ENCODE measurements at regions not wholly inside any gene's neighbourhood (a gene's known extent, or its start where the extent isn't known, plus 50 kb on each side); places are given as distances from the start of the nearest gene placed in this dataset.
A peak's percentile ranks its signal among the peaks of the same experiment; 100 is the strongest.
"Not testable (repeated sequence)": the region's sequence is repeated elsewhere in the genome, so short reads cannot be mapped to it uniquely, and the experiment has no call there.

GRCh38 chr6:135555550-135555949 lies 58.0 kb upstream of the AHI1 start:
- Mint-ChIP-seq H3K36me3 (no peaks in the 10 kb centered on the region), H3K9me3 (no peaks in the 10 kb centered on the region), H3K4me1 (peaks cover 15% of the 10 kb centered on the region), H3K27me3 (no peaks in the 10 kb centered on the region), H3K27ac (no peak overlapping the region), H3K4me3 (no peak overlapping the region)
- ATAC-seq = peak; percentile 81

DNA sequence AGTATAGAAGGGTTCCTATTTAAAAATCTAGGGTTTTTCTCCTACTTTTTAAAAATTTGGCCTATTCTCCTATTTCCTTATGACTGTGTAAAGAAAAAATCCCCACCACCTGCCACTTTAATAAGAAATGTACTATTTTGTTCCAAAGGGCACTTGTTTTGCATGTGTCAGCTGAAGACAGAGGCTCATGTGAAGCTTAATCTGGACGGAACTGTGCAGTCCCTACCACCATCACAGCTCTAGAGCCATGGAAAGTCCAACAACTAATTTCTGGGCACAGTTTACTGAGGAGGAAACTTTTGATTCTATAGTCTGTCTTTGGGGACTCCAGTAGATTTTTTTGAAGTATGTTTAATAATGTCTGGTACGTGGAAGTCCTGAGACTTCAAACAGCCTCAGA lies 60.0 kb upstream of the AHI1 start:
- Mint-ChIP-seq H3K27ac (no peak overlapping the region), H3K27me3 (no peaks in the 10 kb centered on the region), H3K9me3 (no peaks in the 10 kb centered on the region), H3K4me1 (peaks cover 20% of the 10 kb centered on the region), H3K36me3 (no peaks in the 10 kb centered on the region), H3K4me3 (no peak overlapping the region)
- peak; percentile 76 for ATAC-seq

DNA sequence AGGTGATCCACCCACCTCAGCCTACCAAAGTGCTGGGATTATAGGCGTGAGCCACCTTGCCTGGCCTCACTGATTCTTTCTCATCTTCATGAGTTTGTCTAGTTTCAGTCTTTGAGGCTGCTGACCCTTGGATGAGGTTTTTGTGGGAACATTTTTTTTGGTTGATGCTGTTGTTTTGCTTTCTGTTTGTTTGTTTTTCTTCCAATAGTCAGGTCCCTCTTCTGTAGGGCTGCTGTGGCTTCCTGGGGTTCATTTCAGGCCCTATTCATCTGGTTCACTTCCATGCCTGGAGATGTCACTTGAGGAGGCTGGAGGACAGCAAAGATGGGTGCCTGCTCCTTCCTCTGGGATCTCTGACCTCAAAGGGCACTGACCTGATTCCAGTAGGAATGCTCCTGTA lies 68.1 kb upstream of the AHI1 start:
- Mint-ChIP-seq H3K27me3 (peaks cover 16% of the 10 kb centered on the region), H3K4me1 (peaks cover 11% of the 10 kb centered on the region)
- H3K4me3 Mint-ChIP-seq, H3K9me3 Mint-ChIP-seq, H3K36me3 Mint-ChIP-seq, ATAC-seq, H3K27ac Mint-ChIP-seq: not testable (repeated sequence)

DNA sequence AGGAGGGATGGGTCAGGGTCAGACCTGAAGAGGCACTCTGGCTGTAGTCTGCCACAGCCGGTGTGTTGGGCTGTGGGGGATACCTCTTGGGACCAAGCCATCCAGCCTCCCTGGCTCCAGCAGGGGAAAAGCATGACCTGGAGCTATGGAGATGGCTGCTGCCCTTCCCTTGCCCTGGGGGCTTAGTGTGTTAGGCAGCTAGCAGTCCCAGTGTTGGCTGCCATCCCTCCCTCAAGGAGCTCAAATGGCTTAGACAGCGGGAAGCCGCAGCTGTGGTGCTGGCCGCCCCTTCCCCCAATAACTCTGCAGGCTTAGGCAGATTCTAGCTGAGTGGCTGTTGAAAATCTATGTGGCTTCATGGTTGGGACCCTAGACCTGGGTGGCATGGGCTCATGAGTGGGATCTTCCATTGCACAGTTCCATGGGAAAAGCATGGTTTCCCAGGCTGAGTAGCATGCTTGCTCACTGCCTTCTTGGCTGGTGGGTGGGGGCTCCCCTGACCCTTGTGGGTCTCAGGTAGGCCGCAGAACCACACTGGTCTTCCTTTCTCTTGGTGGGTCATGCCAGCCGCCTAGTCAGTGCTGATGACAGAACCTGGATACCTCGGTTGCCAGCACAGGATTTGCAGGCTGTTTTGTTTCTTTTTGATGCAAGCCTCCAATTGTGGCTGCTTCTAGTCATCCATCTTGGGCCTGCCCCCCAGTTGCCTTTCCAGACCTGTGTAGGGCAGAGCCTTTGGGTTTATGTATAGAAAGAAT lies 69.0 kb upstream of the AHI1 start:
- Mint-ChIP-seq H3K4me3 (no peak overlapping the region), H3K27me3 (peaks cover 16% of the 10 kb centered on the region), H3K36me3 (no peaks in the 10 kb centered on the region), H3K9me3 (no peaks in the 10 kb centered on the region), H3K4me1 (peaks cover 6% of the 10 kb centered on the region), H3K27ac (no peak overlapping the region)
- ATAC-seq = no peak

DNA sequence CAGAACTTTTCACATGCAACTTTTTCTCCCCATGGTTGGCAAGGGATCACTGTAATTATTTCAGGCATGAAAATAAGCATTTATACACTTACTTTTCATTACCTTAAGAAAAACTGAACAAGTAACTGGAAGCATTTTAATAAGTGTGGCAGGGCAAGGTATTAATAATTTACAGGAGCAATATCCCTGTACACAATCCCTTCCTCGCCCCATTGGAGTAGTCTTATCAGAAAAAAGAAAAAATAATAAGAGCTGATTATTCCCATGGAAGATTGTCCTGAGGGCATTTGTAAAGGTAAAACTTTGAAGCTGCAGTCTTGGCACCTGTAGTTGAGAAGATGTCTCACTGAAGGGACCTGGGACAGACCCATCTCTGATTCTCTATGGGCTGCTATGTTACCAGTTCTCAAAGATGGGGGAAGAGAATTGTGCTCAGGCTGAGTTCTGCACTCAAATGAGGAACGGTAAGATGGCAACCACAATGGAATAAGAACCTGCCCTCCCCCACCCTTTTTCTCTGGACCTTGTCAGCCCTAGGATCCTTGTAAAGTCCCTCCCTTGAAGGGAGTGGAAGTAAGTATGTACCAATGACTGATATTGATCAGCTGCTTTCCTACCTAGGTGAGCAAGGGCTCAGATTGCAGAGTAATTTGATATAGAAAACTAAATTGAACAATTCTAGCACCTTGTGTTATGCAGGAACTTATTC lies 70.0 kb upstream of the AHI1 start:
- no peak overlapping the region for H3K27ac Mint-ChIP-seq
- peaks cover 6% of the 10 kb centered on the region for H3K4me1 Mint-ChIP-seq
- H3K36me3 Mint-ChIP-seq = no peaks in the 10 kb centered on the region
- no peak for ATAC-seq
- H3K27me3 Mint-ChIP-seq = peaks cover 16% of the 10 kb centered on the region
- H3K9me3 Mint-ChIP-seq = no peaks in the 10 kb centered on the region
- H3K4me3 Mint-ChIP-seq = no peak overlapping the region

DNA sequence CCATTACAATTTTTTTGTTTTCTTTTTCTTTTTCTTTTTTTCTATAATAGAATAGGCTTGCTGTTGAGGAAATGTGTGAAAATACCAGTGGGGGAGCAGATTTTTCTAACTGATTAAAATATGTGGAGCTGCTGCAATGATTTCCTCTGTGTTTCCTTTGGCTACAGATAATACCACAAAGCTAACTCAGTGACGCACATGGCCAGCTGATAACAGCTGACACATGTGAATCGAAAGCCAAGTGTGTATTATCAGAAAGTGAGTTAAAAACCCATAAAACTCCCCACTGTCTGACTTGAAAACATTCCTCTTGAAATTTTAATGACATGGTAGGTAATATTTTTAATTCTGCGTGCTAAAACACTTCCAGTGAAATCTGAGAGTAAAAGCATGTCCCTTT lies 70.8 kb upstream of the AHI1 start:
- no peak overlapping the region for H3K27ac Mint-ChIP-seq
- peak; percentile 65 for ATAC-seq
- H3K36me3 Mint-ChIP-seq = no peaks in the 10 kb centered on the region
- no peak overlapping the region for H3K4me3 Mint-ChIP-seq
- H3K27me3 Mint-ChIP-seq = peaks cover 16% of the 10 kb centered on the region
- H3K4me1 Mint-ChIP-seq = peaks cover 6% of the 10 kb centered on the region
- no peaks in the 10 kb centered on the region for H3K9me3 Mint-ChIP-seq

DNA sequence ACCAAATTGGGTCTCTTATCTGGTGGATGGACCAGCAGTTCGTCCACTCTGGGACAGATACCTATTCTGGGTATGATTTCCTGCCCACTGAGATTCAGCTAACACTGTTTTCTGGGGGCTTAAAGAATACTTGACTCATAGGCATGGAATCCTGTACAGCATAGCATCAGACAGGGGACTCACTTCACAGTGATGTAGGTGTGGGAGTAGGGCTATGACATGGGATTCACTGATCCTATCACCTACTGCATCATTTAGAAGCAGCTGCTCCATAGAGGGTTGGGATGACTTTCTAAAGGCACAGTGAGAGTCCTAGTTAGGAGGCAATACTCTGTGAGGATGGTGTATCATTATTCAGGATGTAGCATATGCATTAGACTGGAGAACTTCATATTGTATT lies 74.5 kb upstream of the AHI1 start:
- Mint-ChIP-seq H3K4me1 (peaks cover 9% of the 10 kb centered on the region), H3K4me3 (no peak overlapping the region), H3K27ac (no peak overlapping the region), H3K27me3 (peaks cover 16% of the 10 kb centered on the region), H3K36me3 (no peaks in the 10 kb centered on the region), H3K9me3 (no peaks in the 10 kb centered on the region)
- no peak for ATAC-seq

- Mint-ChIP-seq H3K36me3 (no peaks in the 10 kb centered on the region), H3K4me1 (peaks cover 14% of the 10 kb centered on the region), H3K4me3 (no peak overlapping the region), H3K9me3 (no peaks in the 10 kb centered on the region), H3K27me3 (no peaks in the 10 kb centered on the region), H3K27ac (peak overlapping the region; percentile 75)
- no peak for ATAC-seq
Measured at GRCh38 chr6:135575629-135576028, 78.1 kb upstream of the AHI1 start.

DNA sequence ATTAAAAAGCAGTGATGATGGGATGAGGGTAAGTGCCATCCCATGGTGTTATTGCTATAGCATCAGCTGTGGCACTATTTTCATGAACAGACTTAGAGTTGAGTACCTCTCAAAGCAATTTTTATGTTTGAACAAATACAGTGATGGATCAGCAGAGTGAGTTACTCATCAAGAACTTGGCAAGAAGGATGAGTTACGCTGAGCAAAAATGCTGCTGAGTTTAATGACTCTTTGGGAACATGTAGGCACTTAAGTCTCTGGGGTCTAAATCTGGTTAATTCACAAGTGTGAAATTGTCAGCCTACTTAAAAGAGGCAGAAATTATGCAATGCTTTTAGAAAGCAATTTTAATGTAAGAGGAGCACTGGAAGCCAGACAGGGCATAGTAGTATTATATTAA lies 78.5 kb upstream of the AHI1 start:
- H3K27ac Mint-ChIP-seq = peak overlapping the region; percentile 75
- no peaks in the 10 kb centered on the region for H3K36me3 Mint-ChIP-seq

DNA sequence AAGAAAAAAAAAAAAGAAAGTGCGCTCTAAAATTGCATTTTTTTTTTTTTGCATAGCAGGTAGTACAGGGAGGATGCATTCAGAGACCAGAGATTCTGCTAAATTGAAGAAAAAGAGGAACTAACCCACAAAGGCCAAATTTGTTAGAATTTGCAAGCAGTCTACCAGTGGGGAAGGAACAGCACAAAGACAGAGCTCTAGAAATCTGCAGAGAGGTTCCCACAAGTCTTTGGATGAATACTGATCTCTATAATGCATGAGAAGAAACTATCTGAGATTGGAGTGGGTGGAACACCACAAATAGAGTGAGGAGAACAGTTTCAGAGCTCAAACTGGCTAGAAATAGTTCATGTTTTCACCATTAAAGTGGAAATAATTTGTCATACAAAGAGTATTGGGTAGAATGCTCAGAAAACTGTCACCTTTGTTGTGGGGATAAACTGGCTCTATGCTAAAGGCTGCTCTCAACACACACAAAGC lies 79.6 kb upstream of the AHI1 start:
- H3K27me3 Mint-ChIP-seq = no peaks in the 10 kb centered on the region
- H3K27ac Mint-ChIP-seq = peak overlapping the region; percentile 75
- H3K4me1 Mint-ChIP-seq = peaks cover 14% of the 10 kb centered on the region
- H3K4me3 Mint-ChIP-seq = peak overlapping the region; percentile 14
- no peaks in the 10 kb centered on the region for H3K36me3 Mint-ChIP-seq
- H3K9me3 Mint-ChIP-seq = no peaks in the 10 kb centered on the region
- peak; percentile 98 for ATAC-seq

More for the DNA sequence above, 78.5 kb upstream of the AHI1 start:
- no peaks in the 10 kb centered on the region for H3K27me3 Mint-ChIP-seq
- H3K9me3 Mint-ChIP-seq = no peaks in the 10 kb centered on the region
- H3K4me3 Mint-ChIP-seq = no peak overlapping the region
- ATAC-seq = no peak
- peaks cover 14% of the 10 kb centered on the region for H3K4me1 Mint-ChIP-seq

- no peaks in the 10 kb centered on the region for H3K9me3 Mint-ChIP-seq
- no peak overlapping the region for H3K27ac Mint-ChIP-seq
- H3K4me3 Mint-ChIP-seq = no peak overlapping the region
- peaks cover 14% of the 10 kb centered on the region for H3K4me1 Mint-ChIP-seq
- no peaks in the 10 kb centered on the region for H3K27me3 Mint-ChIP-seq
- H3K36me3 Mint-ChIP-seq = no peaks in the 10 kb centered on the region
- ATAC-seq = no peak
Measured at GRCh38 chr6:135578976-135579375, 81.4 kb upstream of the AHI1 start.

DNA sequence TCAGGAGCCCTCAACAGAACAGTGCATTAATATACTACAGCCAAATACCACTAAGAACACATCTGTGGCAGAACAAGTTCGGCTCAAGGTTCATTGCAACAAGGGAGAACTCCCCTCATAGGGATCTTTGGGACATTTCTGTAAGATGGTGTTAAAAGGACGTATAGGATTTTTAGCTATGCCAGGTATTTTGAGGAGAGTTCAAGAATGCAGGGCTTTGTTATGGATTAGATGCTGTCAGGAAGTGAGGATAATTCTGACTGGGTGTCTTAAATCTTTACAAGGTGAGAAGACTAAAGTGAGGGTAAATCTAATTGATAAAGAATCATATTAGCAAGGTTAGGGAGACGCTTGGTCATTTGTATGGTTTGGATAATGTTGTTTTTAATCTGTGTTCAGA lies 83.7 kb upstream of the AHI1 start:
- no peak overlapping the region for H3K27ac Mint-ChIP-seq
- H3K36me3 Mint-ChIP-seq = no peaks in the 10 kb centered on the region
- ATAC-seq = no peak
- no peaks in the 10 kb centered on the region for H3K27me3 Mint-ChIP-seq
- no peaks in the 10 kb centered on the region for H3K9me3 Mint-ChIP-seq
- H3K4me1 Mint-ChIP-seq = peaks cover 18% of the 10 kb centered on the region
- no peak overlapping the region for H3K4me3 Mint-ChIP-seq

- no peak for ATAC-seq
- Mint-ChIP-seq H3K36me3 (no peaks in the 10 kb centered on the region), H3K4me1 (peaks cover 15% of the 10 kb centered on the region), H3K27me3 (no peaks in the 10 kb centered on the region), H3K9me3 (peaks cover under 1% of the 10 kb centered on the region), H3K27ac (no peak overlapping the region), H3K4me3 (no peak overlapping the region)
Measured at GRCh38 chr6:135583256-135583761, 85.8 kb upstream of the AHI1 start.

DNA sequence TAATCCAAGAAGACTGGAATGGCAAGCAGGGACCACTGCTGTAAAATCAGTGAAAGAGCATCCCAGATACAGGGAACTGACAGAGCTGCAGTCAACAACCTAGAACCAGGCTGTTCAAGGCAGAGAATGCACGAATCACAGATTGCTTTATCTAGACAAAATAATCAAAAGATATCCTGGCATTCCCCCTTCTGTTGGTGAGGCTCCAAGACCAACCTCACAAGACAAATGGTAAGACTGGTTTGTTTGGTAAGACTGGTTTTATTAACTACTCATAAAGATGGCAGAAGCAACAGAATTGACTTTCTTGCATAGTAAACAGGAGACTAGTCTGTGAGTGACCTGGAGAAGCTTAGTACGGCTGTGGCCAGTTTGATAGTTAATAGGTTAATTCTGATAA lies 88.8 kb upstream of the AHI1 start:
- Mint-ChIP-seq H3K4me3 (no peak overlapping the region), H3K4me1 (peaks cover 15% of the 10 kb centered on the region), H3K27me3 (no peaks in the 10 kb centered on the region), H3K36me3 (no peaks in the 10 kb centered on the region), H3K27ac (peak overlapping the region; percentile 46), H3K9me3 (peaks cover 10% of the 10 kb centered on the region)
- no peak for ATAC-seq

DNA sequence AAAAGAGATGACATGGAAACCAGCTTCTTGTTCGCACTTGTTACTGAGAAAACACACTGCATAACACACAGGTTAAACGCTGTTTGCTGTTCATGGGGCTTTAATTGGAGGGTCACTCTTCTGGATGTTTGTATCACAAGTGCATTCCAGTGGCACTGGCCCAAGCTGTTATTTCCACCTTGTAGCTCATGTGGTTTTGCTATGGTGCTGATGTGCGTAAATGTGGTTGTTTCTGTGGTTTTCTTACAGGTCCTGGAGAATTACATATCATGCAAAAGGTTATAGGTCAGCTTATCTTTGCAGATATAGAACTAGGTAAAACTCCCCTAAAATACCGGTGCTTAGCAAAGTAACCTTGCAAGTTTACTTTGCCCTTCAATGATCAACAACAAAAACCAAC lies 89.3 kb upstream of the AHI1 start:
- Mint-ChIP-seq H3K27me3 (no peaks in the 10 kb centered on the region), H3K36me3 (no peaks in the 10 kb centered on the region), H3K9me3 (peaks cover 10% of the 10 kb centered on the region), H3K4me3 (no peak overlapping the region), H3K4me1 (peaks cover 15% of the 10 kb centered on the region), H3K27ac (peak overlapping the region; percentile 46)
- ATAC-seq = peak; percentile 81

DNA sequence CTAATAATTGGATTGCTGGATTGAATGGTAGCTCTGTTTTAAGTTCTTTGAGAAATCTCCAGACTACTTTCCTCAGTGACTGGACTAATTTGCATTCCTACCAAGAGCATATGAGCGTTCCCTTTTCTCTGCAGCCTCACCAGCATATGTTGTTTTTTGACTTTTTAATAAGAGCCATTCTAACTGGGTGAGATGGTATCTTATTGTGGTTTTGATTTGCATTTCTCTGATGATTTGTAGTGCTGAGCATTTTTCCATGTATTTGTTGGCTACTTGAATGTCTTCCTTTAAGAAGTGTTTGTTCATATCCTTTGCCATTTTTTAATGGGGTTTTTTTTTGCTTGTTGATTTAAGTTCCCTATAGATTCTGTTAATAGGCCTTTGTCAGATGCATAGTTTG lies 94.7 kb upstream of the AHI1 start:
- Mint-ChIP-seq H3K4me1 (peaks cover under 1% of the 10 kb centered on the region), H3K27ac (no peak overlapping the region), H3K9me3 (peaks cover 10% of the 10 kb centered on the region), H3K27me3 (peaks cover 4% of the 10 kb centered on the region), H3K36me3 (no peaks in the 10 kb centered on the region), H3K4me3 (no peak overlapping the region)
- ATAC-seq = no peak

Data from stimulated activated memory B cell treated with anti-CD40 and anti-IgM and Interleukin-4, amounts not matched to agents 10 μg/mL and 1 μg/mL and 100 μg/mL, for 72 hours (primary cell).